IPS-20b (cell line): ENCODE measurements at regions not wholly inside any gene's neighbourhood (a gene's known extent, or its start where the extent isn't known, plus 50 kb on each side); places are given as distances from the start of the nearest gene placed in this dataset.
"Not testable (repeated sequence)": the region's sequence is repeated elsewhere in the genome, so short reads cannot be mapped to it uniquely, and the experiment has no call there.

ENCODE experiments used
- H3K27ac ChIP-seq: one replicate; pipeline ENCODE4 v1.5.1; 2013; ENCODE audit warnings: low read length
- H3K27me3 ChIP-seq: 2 replicates; pipeline ENCODE4 v1.6.1; 2013; ENCODE audit warnings: mild to moderate bottlenecking, low read length, inconsistent platforms; ENCODE audit not compliant: insufficient read depth
- H3K36me3 ChIP-seq: 2 replicates; pipeline ENCODE4 v1.6.1; 2013; ENCODE audit warnings: low read depth, mild to moderate bottlenecking, inconsistent platforms, low read length, moderate library complexity; ENCODE audit not compliant: insufficient read depth
- H3K4me1 ChIP-seq: 2 replicates; pipeline ENCODE4 v1.6.1; 2013; ENCODE audit warnings: mild to moderate bottlenecking, control low read depth, inconsistent platforms, low read length, moderate library complexity; ENCODE audit not compliant: insufficient read depth
- H3K4me3 ChIP-seq: 2 replicates; pipeline ENCODE4 v1.5.1; 2013; ENCODE audit warnings: mild to moderate bottlenecking, low read length, inconsistent platforms
- H3K9ac ChIP-seq: 2 replicates; pipeline ENCODE4 v1.6.1; 2013; ENCODE audit warnings: low read depth, mild to moderate bottlenecking, inconsistent platforms, low read length, moderate library complexity
- H3K9me3 ChIP-seq: 2 replicates; pipeline ENCODE4 v1.6.1; 2013; ENCODE audit warnings: mild to moderate bottlenecking, low read depth, low read length, inconsistent platforms; ENCODE audit not compliant: insufficient read depth

DNA sequence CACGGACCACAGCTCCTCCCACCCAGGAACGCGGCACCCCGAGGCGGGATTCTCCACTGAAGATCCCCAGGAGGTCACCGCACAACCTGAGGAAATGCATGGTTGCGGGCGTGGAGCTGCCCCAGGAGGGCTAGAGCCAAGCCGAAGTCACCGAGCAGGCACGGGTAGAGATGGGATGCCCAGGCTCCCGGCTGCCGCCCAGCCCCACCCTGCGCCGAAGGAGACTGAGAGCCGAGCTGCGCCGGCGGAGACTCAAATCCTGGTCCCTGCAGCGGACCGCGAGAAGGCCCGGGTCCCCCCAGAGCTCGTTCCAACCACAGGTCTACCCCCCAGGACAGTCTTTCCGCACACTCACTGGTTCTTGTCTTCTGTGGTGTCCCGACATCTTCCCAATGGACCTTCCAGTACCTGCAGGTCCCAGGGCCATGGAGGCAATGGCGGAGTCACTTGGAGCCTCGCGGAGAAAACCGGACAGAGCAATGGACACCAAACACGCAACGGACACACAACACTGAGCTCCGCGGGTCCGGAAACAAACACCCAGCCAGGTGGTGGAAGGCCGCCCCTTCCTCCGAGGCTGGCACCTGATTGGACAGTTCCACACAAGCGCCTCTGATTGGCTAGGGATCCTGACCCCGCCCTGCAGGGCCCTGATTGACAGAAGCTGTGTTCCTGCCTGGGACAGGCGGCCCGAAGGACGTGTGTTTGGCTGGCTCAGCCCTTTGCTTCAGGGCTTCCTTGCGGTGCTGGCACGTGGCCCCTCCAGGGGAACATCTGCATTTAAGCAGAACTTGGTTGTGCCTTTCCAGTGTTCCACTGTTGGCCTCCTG lies 331.9 kb upstream of the NUPR2 start:
- Histone ChIP-seq H3K27me3 (no peaks in the 10 kb centered on the region), H3K4me1 (no peaks in the 10 kb centered on the region), H3K9ac (no peak overlapping the region), H3K27ac (no peak overlapping the region), H3K36me3 (no peaks in the 10 kb centered on the region), H3K9me3 (peaks cover 72% of the 10 kb centered on the region), H3K4me3 (no peak overlapping the region)

DNA sequence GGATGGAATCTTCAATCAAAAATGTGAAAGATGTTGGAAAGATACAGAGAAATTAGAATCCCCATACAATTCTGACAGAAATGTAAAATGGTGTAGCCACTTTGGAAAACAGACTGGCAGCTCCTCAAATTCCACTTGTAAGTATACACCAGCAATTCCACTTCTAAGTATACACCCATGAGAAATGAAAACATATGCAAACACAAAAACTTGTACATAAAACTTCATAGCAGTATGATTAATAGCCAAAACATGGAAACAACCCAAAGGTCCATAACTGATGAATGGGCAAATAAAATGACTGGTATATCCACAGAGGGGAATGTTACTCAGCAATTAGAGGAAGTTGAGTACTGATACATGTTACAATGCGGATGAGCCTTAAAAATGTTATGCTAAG lies 304.3 kb upstream of the NUPR2 start:
- not testable (repeated sequence) for H3K4me1 ChIP-seq, H3K9ac ChIP-seq, H3K27ac ChIP-seq, H3K27me3 ChIP-seq, H3K36me3 ChIP-seq, H3K4me3 ChIP-seq
- peaks cover 18% of the 10 kb centered on the region for H3K9me3 ChIP-seq

DNA sequence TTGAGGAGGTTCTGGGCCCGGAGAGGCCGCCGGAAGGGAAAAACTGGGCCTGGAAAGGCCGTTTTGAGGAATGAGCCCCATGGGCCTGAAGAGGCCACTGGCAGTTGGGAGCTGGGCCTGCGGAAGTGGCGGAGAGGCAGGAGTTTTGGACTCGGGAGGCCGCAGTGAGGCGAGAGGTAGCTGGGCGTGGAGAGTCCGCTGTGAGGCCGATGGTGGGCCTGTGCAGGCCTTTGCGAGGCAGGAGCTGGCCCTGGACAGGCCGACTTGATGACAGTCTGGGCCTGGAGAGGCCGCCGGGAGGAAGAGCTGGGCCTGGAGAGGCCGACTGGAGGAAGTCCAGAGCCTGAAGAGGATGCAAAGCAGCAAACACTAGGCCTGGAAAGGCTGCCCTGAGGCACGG lies 259.0 kb upstream of the NUPR2 start:
- Histone ChIP-seq H3K9me3 (peaks cover 7% of the 10 kb centered on the region), H3K4me3 (no peak overlapping the region), H3K9ac (no peak overlapping the region), H3K4me1 (no peaks in the 10 kb centered on the region), H3K27me3 (no peaks in the 10 kb centered on the region), H3K27ac (no peak overlapping the region), H3K36me3 (no peaks in the 10 kb centered on the region)

DNA sequence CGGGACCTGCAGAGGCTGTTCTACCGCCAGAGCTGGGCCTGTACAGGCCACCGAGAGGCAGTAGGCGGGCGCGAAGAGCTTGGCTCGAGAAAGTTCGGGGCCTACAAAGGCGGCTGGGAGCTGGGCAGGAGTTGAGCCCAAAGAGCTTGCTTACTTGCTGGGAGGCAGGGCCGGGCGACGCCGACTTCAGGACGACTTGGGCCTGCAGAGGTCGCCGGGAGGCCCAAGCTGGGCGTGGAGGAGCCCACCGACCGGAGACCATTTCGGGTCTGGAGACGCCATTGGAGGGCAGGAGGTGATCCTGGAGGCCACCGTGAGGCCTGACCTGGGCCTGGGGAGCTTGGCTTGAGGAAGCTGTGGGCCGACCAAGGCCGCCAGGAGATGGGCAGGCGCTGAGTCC lies 258.4 kb upstream of the NUPR2 start:
- not testable (repeated sequence) for H3K9ac ChIP-seq, H3K4me3 ChIP-seq, H3K36me3 ChIP-seq, H3K27me3 ChIP-seq, H3K9me3 ChIP-seq, H3K27ac ChIP-seq, H3K4me1 ChIP-seq

DNA sequence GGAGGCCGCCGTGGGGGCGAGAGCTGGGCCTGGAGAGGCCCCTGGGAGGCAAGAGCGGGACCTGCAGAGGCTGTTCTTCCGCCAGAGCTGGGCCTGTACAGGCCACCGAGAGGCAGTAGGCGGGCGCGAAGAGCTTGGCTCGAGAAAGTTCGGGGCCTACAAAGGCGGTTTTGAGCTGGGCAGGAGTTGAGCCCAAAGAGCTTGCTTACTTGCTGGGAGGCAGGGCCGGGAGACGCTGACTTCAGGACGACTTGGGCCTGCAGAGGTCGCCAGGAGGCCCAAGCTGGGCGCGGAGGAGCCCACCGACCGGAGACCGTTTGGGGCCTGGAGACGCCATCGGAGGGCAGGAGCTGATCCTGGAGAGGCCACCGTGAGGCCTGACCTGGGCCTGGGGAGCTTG lies 257.1 kb upstream of the NUPR2 start:
- not testable (repeated sequence) for H3K9ac ChIP-seq, H3K4me3 ChIP-seq, H3K27me3 ChIP-seq

DNA sequence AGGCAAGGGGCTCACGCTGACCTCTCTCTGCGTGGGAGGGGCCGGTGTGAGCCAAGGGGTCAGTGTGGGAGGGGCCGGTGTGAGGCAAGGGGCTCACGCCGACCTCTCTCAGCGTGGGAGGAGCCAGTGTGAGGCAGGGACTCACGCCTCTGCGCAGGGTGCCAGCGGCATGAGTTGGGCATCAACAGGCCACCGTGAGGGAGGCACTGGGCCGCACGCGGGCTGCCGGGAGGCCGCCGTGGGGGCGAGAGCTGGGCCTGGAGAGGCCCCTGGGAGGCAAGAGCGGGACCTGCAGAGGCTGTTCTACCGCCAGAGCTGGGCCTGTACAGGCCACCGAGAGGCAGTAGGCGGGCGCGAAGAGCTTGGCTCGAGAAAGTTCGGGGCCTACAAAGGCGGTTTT lies 255.6 kb upstream of the NUPR2 start:
- H3K4me1 ChIP-seq, H3K9ac ChIP-seq, H3K27ac ChIP-seq, H3K27me3 ChIP-seq, H3K9me3 ChIP-seq, H3K4me3 ChIP-seq, H3K36me3 ChIP-seq: not testable (repeated sequence)

More for the DNA sequence above, 257.1 kb upstream of the NUPR2 start:
- not testable (repeated sequence) for H3K4me1 ChIP-seq, H3K9me3 ChIP-seq, H3K36me3 ChIP-seq, H3K27ac ChIP-seq

DNA sequence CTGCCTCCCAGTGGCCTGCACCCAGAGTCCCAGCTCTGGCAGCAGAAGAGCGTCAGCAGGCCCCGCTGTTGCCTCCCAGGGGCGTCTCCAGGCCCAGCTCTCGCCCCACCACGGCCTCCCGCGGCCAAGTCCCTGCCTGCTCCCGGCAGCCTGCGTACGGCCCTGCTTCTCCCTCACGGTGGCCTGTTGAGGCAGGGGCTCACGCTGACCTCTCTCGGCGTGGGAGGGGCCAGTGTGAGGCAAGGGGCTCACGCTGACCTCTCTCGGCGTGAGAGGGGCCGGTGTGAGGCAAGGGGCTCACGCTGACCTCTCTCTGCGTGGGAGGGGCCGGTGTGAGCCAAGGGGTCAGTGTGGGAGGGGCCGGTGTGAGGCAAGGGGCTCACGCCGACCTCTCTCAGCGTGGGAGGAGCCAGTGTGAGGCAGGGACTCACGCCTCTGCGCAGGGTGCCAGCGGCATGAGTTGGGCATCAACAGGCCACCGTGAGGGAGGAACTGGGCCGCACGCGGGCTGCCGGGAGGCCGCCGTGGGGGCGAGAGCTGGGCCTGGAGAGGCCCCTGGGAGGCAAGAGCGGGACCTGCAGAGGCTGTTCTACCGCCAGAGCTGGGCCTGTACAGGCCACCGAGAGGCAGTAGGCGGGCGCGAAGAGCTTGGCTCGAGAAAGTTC lies 254.1 kb upstream of the NUPR2 start:
- not testable (repeated sequence) for H3K27ac ChIP-seq, H3K36me3 ChIP-seq, H3K9ac ChIP-seq

DNA sequence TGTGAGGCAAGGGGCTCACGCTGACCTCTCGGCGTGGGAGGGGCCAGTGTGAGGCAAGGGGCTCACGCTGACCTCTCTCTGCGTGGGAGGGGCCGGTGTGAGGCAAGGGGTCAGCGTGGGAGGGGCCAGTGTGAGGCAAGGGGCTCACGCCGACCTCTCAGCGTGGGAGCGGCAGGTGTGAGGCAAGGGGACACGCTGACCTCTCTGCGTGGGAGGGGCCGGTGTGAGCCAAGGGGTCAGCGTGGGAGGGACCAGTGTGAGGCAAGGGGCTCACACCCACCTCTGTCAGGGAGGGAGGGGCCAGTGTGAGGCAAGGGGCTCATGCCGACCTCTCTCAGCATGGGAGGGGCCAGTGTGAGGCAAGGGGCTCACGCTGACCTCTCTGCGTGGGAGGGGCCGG lies 251.7 kb upstream of the NUPR2 start:
- not testable (repeated sequence) for H3K27ac ChIP-seq, H3K27me3 ChIP-seq, H3K36me3 ChIP-seq, H3K4me3 ChIP-seq, H3K9ac ChIP-seq, H3K4me1 ChIP-seq, H3K9me3 ChIP-seq

More for the DNA sequence above, 254.1 kb upstream of the NUPR2 start:
- H3K9me3 ChIP-seq, H3K27me3 ChIP-seq, H3K4me1 ChIP-seq, H3K4me3 ChIP-seq: not testable (repeated sequence)

DNA sequence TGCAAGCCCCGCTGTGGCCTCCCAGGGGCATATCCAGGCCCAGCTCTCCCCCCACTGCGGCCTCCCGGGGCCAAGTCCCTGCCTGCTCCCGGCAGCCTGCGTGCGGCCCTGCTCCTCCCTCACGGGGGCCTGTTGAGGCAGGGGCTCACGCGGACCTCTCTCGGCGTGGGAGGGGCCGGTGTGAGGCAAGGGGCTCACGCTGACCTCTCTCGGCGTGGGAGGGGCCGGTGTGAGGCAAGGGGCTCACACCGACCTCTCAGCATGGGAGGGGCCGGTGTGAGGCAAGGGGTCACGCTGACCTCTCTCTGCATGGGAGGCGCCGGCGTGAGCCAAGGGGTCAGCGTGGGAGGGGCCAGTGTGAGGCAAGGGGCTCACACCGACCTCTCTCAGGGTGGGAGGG lies 251.2 kb upstream of the NUPR2 start:
- H3K36me3 ChIP-seq, H3K4me1 ChIP-seq, H3K27ac ChIP-seq, H3K4me3 ChIP-seq, H3K27me3 ChIP-seq, H3K9ac ChIP-seq, H3K9me3 ChIP-seq: not testable (repeated sequence)

DNA sequence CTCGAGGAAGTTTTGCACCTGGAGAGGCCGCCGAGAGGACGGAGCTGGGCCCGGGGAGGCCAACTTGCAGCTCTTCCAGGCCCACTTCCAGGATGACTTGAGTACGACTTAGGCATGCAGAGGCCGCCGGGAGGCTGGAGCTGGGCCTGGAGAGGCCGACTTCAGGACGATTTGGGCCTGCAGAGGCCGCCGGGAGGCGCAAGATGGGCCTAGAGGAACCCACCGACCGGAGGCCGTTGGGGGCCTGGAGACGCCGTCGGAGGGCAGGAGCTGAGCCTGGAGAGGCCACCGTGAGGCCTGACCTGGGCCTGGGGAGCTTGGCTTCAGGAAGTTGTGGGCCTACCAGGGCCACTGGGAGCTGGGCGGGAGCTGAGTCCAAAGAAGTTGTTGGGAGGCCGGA lies 250.5 kb upstream of the NUPR2 start:
- not testable (repeated sequence) for H3K36me3 ChIP-seq, H3K27ac ChIP-seq, H3K4me1 ChIP-seq, H3K9me3 ChIP-seq, H3K4me3 ChIP-seq, H3K27me3 ChIP-seq, H3K9ac ChIP-seq

DNA sequence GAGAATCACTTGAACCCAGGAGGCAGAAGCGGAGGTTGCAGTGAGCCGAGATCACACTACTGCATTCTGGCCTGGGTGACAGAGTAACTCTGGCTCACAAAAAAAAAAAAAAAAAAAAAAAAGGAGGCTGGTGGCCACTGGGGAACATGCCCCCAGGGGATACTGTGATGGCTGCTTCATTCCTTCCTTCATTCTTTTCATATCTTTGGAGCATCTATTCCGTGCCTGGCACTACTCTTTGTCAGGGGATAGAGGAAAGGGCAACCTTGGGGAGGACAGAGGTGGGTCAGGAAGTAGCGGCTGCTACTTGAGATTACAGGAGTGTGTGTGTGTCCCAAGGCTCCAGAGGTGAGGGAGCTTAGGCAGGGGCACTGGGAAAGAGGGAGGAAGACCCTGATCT lies 236.4 kb upstream of the NUPR2 start:
- H3K27me3 ChIP-seq, H3K9ac ChIP-seq, H3K4me3 ChIP-seq, H3K4me1 ChIP-seq, H3K36me3 ChIP-seq, H3K27ac ChIP-seq: not testable (repeated sequence)
- H3K9me3 ChIP-seq = peaks cover 40% of the 10 kb centered on the region

DNA sequence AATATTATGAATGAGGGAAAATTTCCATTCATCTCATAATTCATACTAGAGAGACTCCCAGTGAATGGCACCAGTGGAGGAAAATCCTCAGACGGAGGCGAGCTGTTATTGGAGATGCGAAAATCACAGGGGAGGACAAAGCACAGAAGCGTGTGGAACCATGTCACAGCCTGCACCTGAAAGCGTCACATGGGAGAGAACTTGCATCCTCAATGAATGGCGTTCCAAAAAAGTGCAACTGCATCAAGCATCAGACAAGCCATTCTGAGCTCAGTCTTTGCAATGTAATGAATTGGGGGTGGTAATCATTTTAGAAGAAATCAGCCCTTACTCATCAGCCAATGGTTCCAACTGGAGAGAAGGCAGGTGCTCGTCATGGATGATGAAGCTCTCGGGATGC lies 235.0 kb upstream of the NUPR2 start:
- not testable (repeated sequence) for H3K27me3 ChIP-seq, H3K9ac ChIP-seq, H3K4me1 ChIP-seq, H3K4me3 ChIP-seq, H3K27ac ChIP-seq, H3K36me3 ChIP-seq
- H3K9me3 ChIP-seq = peaks cover 47% of the 10 kb centered on the region
